Effector memory CD4-positive, alpha-beta T cell (primary cell): ENCODE measurements at regions not wholly inside any gene's neighbourhood (a gene's known extent, or its start where the extent isn't known, plus 50 kb on each side); places are given as distances from the start of the nearest gene placed in this dataset.
A peak's percentile ranks its signal among the peaks of the same experiment; 100 is the strongest.

Experiments used
- DNase-seq, 3 donors: peaks; one replicate each; pipeline ENCODE4 v3.0.0-alpha.2; 2020
- H3K27ac ChIP-seq: 2 replicates; pipeline ENCODE4 v1.7.0; 2013; ENCODE audit warnings: mild to moderate bottlenecking, low read length, moderate library complexity; ENCODE audit not compliant: insufficient read depth, poor library complexity, severe bottlenecking
- H3K27me3 ChIP-seq: replicated peaks from 2 replicates; pipeline ENCODE4 v1.7.0; 2013; ENCODE audit warnings: mild to moderate bottlenecking, low read length; ENCODE audit not compliant: insufficient read depth, control insufficient read depth, poor library complexity, severe bottlenecking
- H3K36me3 ChIP-seq: 2 replicates; pipeline ENCODE4 v1.7.0; 2013; ENCODE audit warnings: mild to moderate bottlenecking, low read length, moderate library complexity; ENCODE audit not compliant: control insufficient read depth, insufficient read depth
- H3K4me1 ChIP-seq: 2 replicates; pipeline ENCODE4 v1.7.0; 2013; ENCODE audit warnings: low read length, mild to moderate bottlenecking; ENCODE audit not compliant: control insufficient read depth, insufficient read depth, poor library complexity, severe bottlenecking
- H3K4me3 ChIP-seq: 2 replicates; pipeline ENCODE4 v1.7.0; 2013; ENCODE audit warnings: low read length, low read depth, mild to moderate bottlenecking; ENCODE audit not compliant: insufficient read depth, poor library complexity, severe bottlenecking
- H3K9me3 ChIP-seq: 2 replicates; pipeline ENCODE4 v1.7.0; 2013; ENCODE audit warnings: mild to moderate bottlenecking, low read length, moderate library complexity; ENCODE audit not compliant: control insufficient read depth

- Histone ChIP-seq H3K4me1 (peaks cover 9% of the 10 kb centered on the region), H3K9me3 (no peaks in the 10 kb centered on the region), H3K36me3 (no peaks in the 10 kb centered on the region), H3K27ac (no peak overlapping the region), H3K4me3 (no peak overlapping the region), H3K27me3 (no peaks in the 10 kb centered on the region)
- DNase-seq = no peak
Measured at GRCh38 chr2:47274054-47274782, 94.9 kb upstream of the EPCAM start.

- no peaks in the 10 kb centered on the region for H3K9me3 ChIP-seq
- H3K4me1 ChIP-seq = peaks cover 9% of the 10 kb centered on the region
- H3K27me3 ChIP-seq = no peaks in the 10 kb centered on the region
- H3K27ac ChIP-seq = no peak overlapping the region
- no peaks in the 10 kb centered on the region for H3K36me3 ChIP-seq
- no peak for DNase-seq
- H3K4me3 ChIP-seq = no peak overlapping the region
Measured at GRCh38 chr2:47272905-47273758, 96.0 kb upstream of the EPCAM start.

GRCh38 chr2:47272031-47272864 is 95.9 kb upstream of the CALM2 start:
- Histone ChIP-seq H3K27me3 (no peaks in the 10 kb centered on the region), H3K9me3 (no peaks in the 10 kb centered on the region), H3K36me3 (no peaks in the 10 kb centered on the region), H3K4me3 (peak overlapping the region; percentile 39), H3K4me1 (peaks cover 9% of the 10 kb centered on the region), H3K27ac (no peak overlapping the region)
- DNase-seq = peak; percentile 19 to 31 (median 25)

- Histone ChIP-seq H3K4me1 (peaks cover 9% of the 10 kb centered on the region), H3K36me3 (no peaks in the 10 kb centered on the region), H3K27ac (no peak overlapping the region), H3K4me3 (no peak overlapping the region), H3K9me3 (no peaks in the 10 kb centered on the region), H3K27me3 (no peaks in the 10 kb centered on the region)
- DNase-seq = no peak
Measured at GRCh38 chr2:47271054-47272000, 95.0 kb upstream of the CALM2 start.

- H3K9me3 ChIP-seq = no peaks in the 10 kb centered on the region
- H3K27me3 ChIP-seq = no peaks in the 10 kb centered on the region
- peaks cover 9% of the 10 kb centered on the region for H3K4me1 ChIP-seq
- H3K4me3 ChIP-seq = no peak overlapping the region
- DNase-seq = no peak
- no peaks in the 10 kb centered on the region for H3K36me3 ChIP-seq
- no peak overlapping the region for H3K27ac ChIP-seq
Measured at GRCh38 chr2:47270421-47270820, 94.1 kb upstream of the CALM2 start.

- no peak overlapping the region for H3K27ac ChIP-seq
Measured at GRCh38 chr2:47269316-47270232, 93.3 kb upstream of the CALM2 start.

GRCh38 chr2:47267711-47268086 is 91.4 kb upstream of the CALM2 start:
- no peak for DNase-seq
- Histone ChIP-seq H3K9me3 (no peaks in the 10 kb centered on the region), H3K4me3 (no peak overlapping the region), H3K27ac (no peak overlapping the region), H3K4me1 (peaks cover 9% of the 10 kb centered on the region), H3K36me3 (no peaks in the 10 kb centered on the region), H3K27me3 (no peaks in the 10 kb centered on the region)

More at GRCh38 chr2:47269316-47270232, 93.3 kb upstream of the CALM2 start:
- no peak for DNase-seq
- H3K4me1 ChIP-seq = peaks cover 9% of the 10 kb centered on the region
- no peak overlapping the region for H3K4me3 ChIP-seq
- H3K36me3 ChIP-seq = no peaks in the 10 kb centered on the region
- no peaks in the 10 kb centered on the region for H3K9me3 ChIP-seq
- H3K27me3 ChIP-seq = no peaks in the 10 kb centered on the region

- Histone ChIP-seq H3K4me1 (peaks cover 4% of the 10 kb centered on the region), H3K27me3 (no peaks in the 10 kb centered on the region), H3K27ac (no peak overlapping the region), H3K36me3 (no peaks in the 10 kb centered on the region), H3K4me3 (no peak overlapping the region), H3K9me3 (no peaks in the 10 kb centered on the region)
- DNase-seq = no peak
Measured at GRCh38 chr2:47266939-47267710, 90.8 kb upstream of the CALM2 start.
